ENCODE measurements at regions not wholly inside any gene's neighbourhood (a gene's known extent, or its start where the extent isn't known, plus 50 kb on each side); places are given as distances from the start of the nearest gene placed in this dataset.

DNA sequence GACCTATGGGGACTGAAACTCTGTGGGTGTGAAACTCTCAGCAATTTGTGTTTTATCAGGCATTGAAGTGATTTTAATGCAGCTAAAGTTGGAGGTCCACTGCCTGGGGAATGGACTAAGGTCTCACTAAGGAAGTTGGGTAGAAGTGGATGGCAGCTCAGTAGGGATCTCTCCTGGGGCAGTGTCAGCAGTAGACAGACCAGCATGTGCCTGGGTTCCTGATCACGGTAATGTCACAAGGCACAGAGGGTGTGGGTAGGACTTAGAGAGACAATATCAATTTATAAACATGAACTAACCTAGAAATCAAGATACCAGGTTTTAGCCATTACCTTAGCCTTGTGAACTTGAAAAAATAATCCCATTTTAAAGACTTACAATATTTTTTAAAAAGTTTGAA is 380.3 kb upstream of the LCORL start:
- Mint-ChIP-seq H3K4me3 (no peak overlapping the region), H3K9me3 (peaks cover 0 to 2% (median 0%) of the 10 kb centered on the region in 8 donors), H3K27me3 (peaks cover 0 to 2% of the 10 kb centered on the region in 2 donors), H3K4me1 (peaks cover 0 to 5% (median under 1%) of the 10 kb centered on the region in 4 donors), H3K36me3 (no peaks in the 10 kb centered on the region), H3K27ac (no peak overlapping the region)
- intact Hi-C loops (cut with micrococcal nuclease), result no loop called here
- no peaks in the 10 kb centered on the region for H3K9me3 ChIP-seq (ENCODE audit: control insufficient read depth in 1 of 2, low read length in 2 of 2)
- H3K4me3 ChIP-seq (ENCODE audit: low read length in 2 of 2), result no peak overlapping the region
- no peaks in the 10 kb centered on the region for H3K4me1 ChIP-seq (ENCODE audit: insufficient read depth, low read length)
- POLR2A ChIA-PET (ENCODE audit: partially characterized antibody), result no interaction called here
- H3K36me3 ChIP-seq (ENCODE audit: insufficient read depth, low read length), result no peaks in the 10 kb centered on the region
- CTCF ChIA-PET (ENCODE audit: partially characterized antibody), result no interaction called here
- no peak overlapping the region for H3K27ac ChIP-seq (ENCODE audit: low read depth, low read length)
- no peaks in the 10 kb centered on the region for H3K27me3 ChIP-seq (ENCODE audit: insufficient read depth, low read length)
- no peak for DNase-seq

- Histone ChIP-seq H3K9me3 (ENCODE audit: control insufficient read depth in 1 of 2, low read length in 2 of 2) (no peaks in the 10 kb centered on the region), H3K27me3 (ENCODE audit: insufficient read depth, low read length) (no peaks in the 10 kb centered on the region), H3K36me3 (ENCODE audit: insufficient read depth, low read length) (no peaks in the 10 kb centered on the region), H3K4me1 (ENCODE audit: insufficient read depth, low read length) (no peaks in the 10 kb centered on the region), H3K4me3 (ENCODE audit: low read length in 2 of 2) (no peak overlapping the region), H3K27ac (ENCODE audit: low read depth, low read length) (no peak overlapping the region)
- no peaks in the 10 kb centered on the region for H3K36me3 Mint-ChIP-seq
- POLR2A ChIA-PET (ENCODE audit: partially characterized antibody), result no interaction called here
- H3K27ac Mint-ChIP-seq, result no peak overlapping the region
- H3K4me1 Mint-ChIP-seq, result peaks cover 0 to 5% (median under 1%) of the 10 kb centered on the region in 4 donors
- no peak for DNase-seq
- H3K4me3 Mint-ChIP-seq, result no peak overlapping the region
- intact Hi-C loops (cut with micrococcal nuclease), result no loop called here
- CTCF ChIA-PET (ENCODE audit: partially characterized antibody), result no interaction called here
- peaks cover 0 to 2% of the 10 kb centered on the region in 2 donors for H3K27me3 Mint-ChIP-seq
- peaks cover 0 to 2% (median 0%) of the 10 kb centered on the region in 8 donors for H3K9me3 Mint-ChIP-seq
Observed at GRCh38 chr4:18401425-18401824, 379.9 kb upstream of the LCORL start.

- H3K27ac Mint-ChIP-seq, result no peak overlapping the region
- no peaks in the 10 kb centered on the region for H3K27me3 ChIP-seq (ENCODE audit: insufficient read depth, low read length)
- H3K27me3 Mint-ChIP-seq, result peaks cover 0 to 2% of the 10 kb centered on the region in 2 donors
- CTCF ChIA-PET (ENCODE audit: partially characterized antibody), result interaction anchor here (1.2 kb wide), 1 partner anchor 10 kb away, joined by 3 read pairs; no protein-coding TSS in a partner anchor
- intact Hi-C loops (cut with micrococcal nuclease), result no loop called here
- peaks cover 0 to 8% (median 2%) of the 10 kb centered on the region in 8 donors for H3K9me3 Mint-ChIP-seq
- H3K4me1 ChIP-seq (ENCODE audit: insufficient read depth, low read length), result no peaks in the 10 kb centered on the region
- H3K9me3 ChIP-seq (ENCODE audit: control insufficient read depth in 1 of 2, low read length in 2 of 2), result no peaks in the 10 kb centered on the region
- POLR2A ChIA-PET (ENCODE audit: partially characterized antibody), result no interaction called here
- no peaks in the 10 kb centered on the region for H3K4me1 Mint-ChIP-seq
- no peak overlapping the region for H3K4me3 Mint-ChIP-seq
- DNase-seq, result no peak
- no peaks in the 10 kb centered on the region for H3K36me3 ChIP-seq (ENCODE audit: insufficient read depth, low read length)
- H3K36me3 Mint-ChIP-seq, result no peaks in the 10 kb centered on the region
- H3K4me3 ChIP-seq (ENCODE audit: low read length in 2 of 2), result no peak overlapping the region
- no peak overlapping the region for H3K27ac ChIP-seq (ENCODE audit: low read depth, low read length)
Observed at GRCh38 chr4:18398661-18399060, 377.1 kb upstream of the LCORL start.

GRCh38 chr4:18397681-18398390 is 376.3 kb upstream of the LCORL start:
- Histone ChIP-seq H3K27ac (ENCODE audit: low read depth, low read length) (no peak overlapping the region), H3K36me3 (ENCODE audit: insufficient read depth, low read length) (no peaks in the 10 kb centered on the region), H3K9me3 (ENCODE audit: control insufficient read depth in 1 of 2, low read length in 2 of 2) (no peaks in the 10 kb centered on the region), H3K27me3 (ENCODE audit: insufficient read depth, low read length) (no peaks in the 10 kb centered on the region), H3K4me1 (ENCODE audit: insufficient read depth, low read length) (no peaks in the 10 kb centered on the region), H3K4me3 (ENCODE audit: low read length in 2 of 2) (no peak overlapping the region)
- Mint-ChIP-seq H3K9me3 (peaks cover 0 to 6% (median 3%) of the 10 kb centered on the region in 8 donors), H3K27me3 (peaks cover 0 to 2% of the 10 kb centered on the region in 2 donors), H3K4me3 (no peak overlapping the region), H3K27ac (no peak overlapping the region), H3K36me3 (no peaks in the 10 kb centered on the region), H3K4me1 (no peaks in the 10 kb centered on the region)
- ChIA-PET POLR2A (ENCODE audit: partially characterized antibody) (no interaction called here), CTCF (ENCODE audit: partially characterized antibody) (interaction anchor here (1.2 kb wide), 1 partner anchor 11 kb away, joined by 3 read pairs; no protein-coding TSS in a partner anchor)
- intact Hi-C loops (cut with micrococcal nuclease), result no loop called here
- no peak for DNase-seq

- H3K9me3 Mint-ChIP-seq, result peaks cover 0 to 9% (median 3%) of the 10 kb centered on the region in 8 donors
- H3K27ac Mint-ChIP-seq, result no peak overlapping the region
- Histone ChIP-seq H3K27me3 (ENCODE audit: insufficient read depth, low read length) (no peaks in the 10 kb centered on the region), H3K4me1 (ENCODE audit: insufficient read depth, low read length) (no peaks in the 10 kb centered on the region), H3K27ac (ENCODE audit: low read depth, low read length) (no peak overlapping the region), H3K36me3 (ENCODE audit: insufficient read depth, low read length) (no peaks in the 10 kb centered on the region), H3K9me3 (ENCODE audit: control insufficient read depth in 1 of 2, low read length in 2 of 2) (no peaks in the 10 kb centered on the region), H3K4me3 (ENCODE audit: low read length in 2 of 2) (no peak overlapping the region)
- no peak overlapping the region for H3K4me3 Mint-ChIP-seq
- H3K36me3 Mint-ChIP-seq, result no peaks in the 10 kb centered on the region
- H3K27me3 Mint-ChIP-seq, result peaks cover 1 to 2% of the 10 kb centered on the region in 2 donors
- DNase-seq, result no peak
- no peaks in the 10 kb centered on the region for H3K4me1 Mint-ChIP-seq
- intact Hi-C loops (cut with micrococcal nuclease), result no loop called here
- CTCF ChIA-PET (ENCODE audit: partially characterized antibody), result no interaction called here
- POLR2A ChIA-PET (ENCODE audit: partially characterized antibody), result no interaction called here
Observed at GRCh38 chr4:18394656-18395055, 373.1 kb upstream of the LCORL start.

DNA sequence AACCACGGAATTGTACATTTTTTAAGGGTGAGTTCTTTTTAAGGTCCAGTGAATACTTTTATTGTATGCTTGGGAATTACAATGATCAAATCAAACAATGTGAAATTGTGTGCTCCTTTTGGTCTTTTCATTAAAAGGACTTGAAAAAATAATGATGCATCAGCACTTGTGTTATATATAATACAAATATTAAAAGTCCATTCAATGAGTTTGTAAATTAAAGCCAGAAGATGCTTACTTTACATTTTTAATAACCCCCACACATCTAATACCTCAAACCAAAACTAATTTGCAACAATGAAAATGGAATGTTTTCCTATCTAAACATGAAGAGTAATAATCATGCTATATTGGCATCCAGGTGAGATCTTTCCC is 369.8 kb upstream of the LCORL start:
- no peaks in the 10 kb centered on the region for H3K4me1 Mint-ChIP-seq
- Histone ChIP-seq H3K4me3 (ENCODE audit: low read length in 2 of 2) (no peak overlapping the region), H3K9me3 (ENCODE audit: control insufficient read depth in 1 of 2, low read length in 2 of 2) (no peaks in the 10 kb centered on the region), H3K27me3 (ENCODE audit: insufficient read depth, low read length) (no peaks in the 10 kb centered on the region), H3K4me1 (ENCODE audit: insufficient read depth, low read length) (no peaks in the 10 kb centered on the region), H3K36me3 (ENCODE audit: insufficient read depth, low read length) (no peaks in the 10 kb centered on the region), H3K27ac (ENCODE audit: low read depth, low read length) (no peak overlapping the region)
- H3K27me3 Mint-ChIP-seq, result peaks cover 1% of the 10 kb centered on the region in 2 donors
- DNase-seq, result no peak
- H3K4me3 Mint-ChIP-seq, result no peak overlapping the region
- H3K9me3 Mint-ChIP-seq, result peaks cover 0 to 9% (median 3%) of the 10 kb centered on the region in 8 donors
- H3K36me3 Mint-ChIP-seq, result no peaks in the 10 kb centered on the region
- intact Hi-C loops (cut with micrococcal nuclease), result no loop called here
- ChIA-PET CTCF (ENCODE audit: partially characterized antibody) (no interaction called here), POLR2A (ENCODE audit: partially characterized antibody) (no interaction called here)
- H3K27ac Mint-ChIP-seq, result no peak overlapping the region

GRCh38 chr4:18390655-18391353 is 369.2 kb upstream of the LCORL start:
- H3K9me3 ChIP-seq (ENCODE audit: control insufficient read depth in 1 of 2, low read length in 2 of 2), result no peaks in the 10 kb centered on the region
- ChIA-PET CTCF (ENCODE audit: partially characterized antibody) (no interaction called here), POLR2A (ENCODE audit: partially characterized antibody) (no interaction called here)
- H3K27me3 Mint-ChIP-seq, result peaks cover 1% of the 10 kb centered on the region in 2 donors
- H3K4me3 ChIP-seq (ENCODE audit: low read length in 2 of 2), result no peak overlapping the region
- H3K36me3 Mint-ChIP-seq, result no peaks in the 10 kb centered on the region
- intact Hi-C loops (cut with micrococcal nuclease), result no loop called here
- no peaks in the 10 kb centered on the region for H3K4me1 ChIP-seq (ENCODE audit: insufficient read depth, low read length)
- DNase-seq, result no peak
- no peaks in the 10 kb centered on the region for H3K36me3 ChIP-seq (ENCODE audit: insufficient read depth, low read length)
- no peak overlapping the region for H3K27ac ChIP-seq (ENCODE audit: low read depth, low read length)
- H3K4me3 Mint-ChIP-seq, result no peak overlapping the region
- no peaks in the 10 kb centered on the region for H3K27me3 ChIP-seq (ENCODE audit: insufficient read depth, low read length)
- H3K27ac Mint-ChIP-seq, result no peak overlapping the region
- H3K4me1 Mint-ChIP-seq, result no peaks in the 10 kb centered on the region
- H3K9me3 Mint-ChIP-seq, result peaks cover 0 to 8% (median 4%) of the 10 kb centered on the region in 8 donors

All from CD4-positive, alpha-beta memory T cell (primary cell).